ENCODE measurements at regions not wholly inside any gene's neighbourhood (a gene's known extent, or its start where the extent isn't known, plus 50 kb on each side); places are given as distances from the start of the nearest gene placed in this dataset.

GRCh38 chrX:127129510-127129909 lies 310.0 kb downstream of the PRR32 start:
- ChIA-PET POLR2A (no interaction called here), CTCF (no interaction called here)
- no peaks in the 10 kb centered on the region for H3K36me3 ChIP-seq (ENCODE audit: insufficient read depth, low read length)
- H3K9me3 Mint-ChIP-seq, result peaks cover 1% of the 10 kb centered on the region
- no peak overlapping the region for H3K27ac Mint-ChIP-seq
- no peak overlapping the region for H3K4me3 ChIP-seq (ENCODE audit: low read length)
- DNase-seq, result no peak
- H3K27me3 Mint-ChIP-seq, result no peaks in the 10 kb centered on the region
- no peaks in the 10 kb centered on the region for H3K9me3 ChIP-seq (ENCODE audit: control insufficient read depth in 1 of 2, insufficient read depth in 1 of 2, low read length in 2 of 2)
- intact Hi-C loops (cut with DNase I, micrococcal nuclease), result no loop called here
- no peaks in the 10 kb centered on the region for H3K36me3 Mint-ChIP-seq (ENCODE audit: low read depth)
- no peaks in the 10 kb centered on the region for H3K27me3 ChIP-seq (ENCODE audit: control insufficient read depth in 1 of 2, insufficient read depth in 2 of 2, low read length in 2 of 2)
- TF ChIP-seq CTCF (IDR thresholded peaks at IDR 0.05), result no peak
- H3K4me1 Mint-ChIP-seq (ENCODE audit: low read depth), result no peaks in the 10 kb centered on the region
- H3K4me1 ChIP-seq (ENCODE audit: insufficient read depth, low read length), result no peaks in the 10 kb centered on the region
- no peak for ATAC-seq (ENCODE audit: poor library complexity)
- no peak overlapping the region for H3K27ac ChIP-seq (ENCODE audit: low read depth in 1 of 2, low read length in 2 of 2)
- no peak overlapping the region for H3K4me3 Mint-ChIP-seq

- Mint-ChIP-seq H3K4me1 (ENCODE audit: low read depth) (no peaks in the 10 kb centered on the region), H3K4me3 (no peak overlapping the region), H3K9me3 (peaks cover 5% of the 10 kb centered on the region), H3K36me3 (ENCODE audit: low read depth) (no peaks in the 10 kb centered on the region), H3K27me3 (no peaks in the 10 kb centered on the region), H3K27ac (no peak overlapping the region)
- ChIA-PET CTCF (no interaction called here), POLR2A (no interaction called here)
- intact Hi-C loops (cut with DNase I, micrococcal nuclease), result no loop called here
- H3K4me1 ChIP-seq (ENCODE audit: insufficient read depth, low read length), result no peaks in the 10 kb centered on the region
- ATAC-seq (ENCODE audit: poor library complexity), result no peak
- H3K27me3 ChIP-seq (ENCODE audit: control insufficient read depth in 1 of 2, insufficient read depth in 2 of 2, low read length in 2 of 2), result no peaks in the 10 kb centered on the region
- no peak for TF ChIP-seq CTCF (IDR thresholded peaks at IDR 0.05)
- no peak overlapping the region for H3K4me3 ChIP-seq (ENCODE audit: low read length)
- no peaks in the 10 kb centered on the region for H3K36me3 ChIP-seq (ENCODE audit: insufficient read depth, low read length)
- H3K9me3 ChIP-seq (ENCODE audit: control insufficient read depth in 1 of 2, insufficient read depth in 1 of 2, low read length in 2 of 2), result no peaks in the 10 kb centered on the region
- no peak for DNase-seq
- no peak overlapping the region for H3K27ac ChIP-seq (ENCODE audit: low read depth in 1 of 2, low read length in 2 of 2)
Observed at GRCh38 chrX:127138218-127138617, 318.7 kb downstream of the PRR32 start.

- intact Hi-C loops (cut with DNase I, micrococcal nuclease), result no loop called here
- no peaks in the 10 kb centered on the region for H3K4me1 Mint-ChIP-seq (ENCODE audit: low read depth)
- DNase-seq (no peak), ATAC-seq (ENCODE audit: poor library complexity) (no peak)
- H3K36me3 Mint-ChIP-seq (ENCODE audit: low read depth), result no peaks in the 10 kb centered on the region
- H3K4me3 ChIP-seq (ENCODE audit: low read length), result no peak overlapping the region
- H3K27ac Mint-ChIP-seq, result no peak overlapping the region
- no peaks in the 10 kb centered on the region for H3K9me3 Mint-ChIP-seq
- no peaks in the 10 kb centered on the region for H3K4me1 ChIP-seq (ENCODE audit: insufficient read depth, low read length)
- H3K9me3 ChIP-seq (ENCODE audit: control insufficient read depth in 1 of 2, insufficient read depth in 1 of 2, low read length in 2 of 2), result peaks cover 0 to 5% of the 10 kb centered on the region in 2 experiments
- CTCF ChIA-PET, result no interaction called here
- no peak overlapping the region for H3K27ac ChIP-seq (ENCODE audit: low read depth in 1 of 2, low read length in 2 of 2)
- no peak overlapping the region for H3K4me3 Mint-ChIP-seq
- H3K36me3 ChIP-seq (ENCODE audit: insufficient read depth, low read length), result no peaks in the 10 kb centered on the region
- POLR2A ChIA-PET, result no interaction called here
- no peaks in the 10 kb centered on the region for H3K27me3 Mint-ChIP-seq
- TF ChIP-seq CTCF (IDR thresholded peaks at IDR 0.05), result no peak
- H3K27me3 ChIP-seq (ENCODE audit: control insufficient read depth in 1 of 2, insufficient read depth in 2 of 2, low read length in 2 of 2), result no peaks in the 10 kb centered on the region
Observed at GRCh38 chrX:127177966-127178365, 358.4 kb downstream of the PRR32 start.
